ENCODE measurements at regions not wholly inside any gene's neighbourhood (a gene's known extent, or its start where the extent isn't known, plus 50 kb on each side); places are given as distances from the start of the nearest gene placed in this dataset.

DNA sequence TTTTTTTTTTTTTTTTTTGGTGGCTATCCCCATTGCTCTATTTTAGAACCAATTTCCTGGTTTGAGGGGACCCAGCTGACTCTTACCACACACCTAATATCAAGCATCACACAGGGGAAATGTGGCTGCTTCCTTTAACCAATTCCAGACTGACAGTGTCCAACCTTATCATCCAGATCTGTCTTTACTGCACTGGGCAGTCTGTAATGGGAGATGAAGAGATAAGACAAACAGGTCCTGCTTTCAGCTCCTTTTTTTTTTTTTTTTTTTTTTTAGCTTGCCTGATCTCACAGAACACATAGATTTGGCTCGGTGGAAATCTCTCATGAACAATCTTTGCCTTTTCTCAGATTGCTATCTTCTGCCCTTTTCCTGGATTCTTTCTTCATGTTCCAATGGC, 198.8 kb upstream of the TYRP1 start:
- Histone ChIP-seq H3K4me3 (ENCODE audit: low read depth, low read length) (no peak overlapping the region), H3K9me3 (ENCODE audit: control insufficient read depth, insufficient read depth, low read depth, low read length) (no peaks in the 10 kb centered on the region), H3K4me1 (ENCODE audit: control insufficient read depth, insufficient read depth, low read length) (no peaks in the 10 kb centered on the region), H3K27ac (ENCODE audit: extremely low read depth, low read depth, low read length) (no peak overlapping the region), H3K36me3 (ENCODE audit: control insufficient read depth in 2 of 2, insufficient read depth in 1 of 2, low read length in 2 of 2) (no peaks in the 10 kb centered on the region)
- TF ChIP-seq ZNF175 (tag by site-specific recombination; IDR thresholded peaks at IDR 0.05), result no peak
- no peak for TF ChIP-seq YY1 (tag by site-specific recombination; IDR thresholded peaks at IDR 0.05)
- TF ChIP-seq, protein P1, sequence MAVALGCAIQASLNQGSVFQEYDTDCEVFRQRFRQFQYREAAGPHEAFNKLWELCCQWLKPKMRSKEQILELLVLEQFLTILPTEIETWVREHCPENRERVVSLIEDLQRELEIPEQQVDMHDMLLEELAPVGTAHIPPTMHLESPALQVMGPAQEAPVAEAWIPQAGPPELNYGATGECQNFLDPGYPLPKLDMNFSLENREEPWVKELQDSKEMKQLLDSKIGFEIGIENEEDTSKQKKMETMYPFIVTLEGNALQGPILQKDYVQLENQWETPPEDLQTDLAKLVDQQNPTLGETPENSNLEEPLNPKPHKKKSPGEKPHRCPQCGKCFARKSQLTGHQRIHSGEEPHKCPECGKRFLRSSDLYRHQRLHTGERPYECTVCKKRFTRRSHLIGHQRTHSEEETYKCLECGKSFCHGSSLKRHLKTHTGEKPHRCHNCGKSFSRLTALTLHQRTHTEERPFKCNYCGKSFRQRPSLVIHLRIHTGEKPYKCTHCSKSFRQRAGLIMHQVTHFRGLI (tag by site-specific recombination; IDR thresholded peaks at IDR 0.05), result no peak
- no peak for TF ChIP-seq ZBTB1 (tag by site-specific recombination; IDR thresholded peaks at IDR 0.05)
- no peak for TF ChIP-seq ZNF76 (tag by site-specific recombination; IDR thresholded peaks at IDR 0.05; ENCODE audit: borderline replicate concordance, low read depth)
- TF ChIP-seq KLF16 (tag by site-specific recombination; IDR thresholded peaks at IDR 0.05), result no peak
- TF ChIP-seq ZEB2 (tag by site-specific recombination; IDR thresholded peaks at IDR 0.05), result no peak
- no peak for TF ChIP-seq ZNF37A (tag by site-specific recombination; IDR thresholded peaks at IDR 0.05)
- no peak for TF ChIP-seq ZNF629 (tag by site-specific recombination; IDR thresholded peaks at IDR 0.05)
- POLR2A ChIA-PET, result no interaction called here
- CTCF ChIA-PET, result interaction anchor here (0.6 kb wide), 1 partner anchor 9 kb away, joined by 3 read pairs; no protein-coding TSS in a partner anchor

DNA sequence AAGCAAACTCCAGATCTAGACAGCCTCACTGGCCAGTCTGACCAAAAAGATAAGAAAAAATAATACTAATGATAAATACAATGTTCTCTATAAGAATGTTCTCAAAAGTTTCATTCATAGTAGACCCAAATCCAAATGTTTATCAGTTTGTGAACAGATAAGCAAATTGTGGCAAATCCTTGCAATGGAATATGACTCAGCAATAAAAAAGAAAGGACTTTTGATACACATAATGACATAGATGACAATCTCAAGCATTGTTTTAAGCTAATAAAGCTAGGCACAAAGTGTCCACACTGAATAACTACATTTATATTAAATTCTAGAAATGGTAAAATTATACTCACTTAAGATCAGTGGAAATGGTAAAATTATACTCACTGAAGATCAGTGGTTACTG, 195.4 kb upstream of the TYRP1 start:
- H3K27ac ChIP-seq (ENCODE audit: extremely low read depth, low read depth, low read length), result no peak overlapping the region
- ChIA-PET CTCF (interaction anchor here (0.7 kb wide), 1 partner anchor 710 kb away, joined by 3 read pairs; no protein-coding TSS in a partner anchor), POLR2A (no interaction called here)
- H3K4me1 ChIP-seq (ENCODE audit: control insufficient read depth, insufficient read depth, low read length), result no peaks in the 10 kb centered on the region
- no peaks in the 10 kb centered on the region for H3K9me3 ChIP-seq (ENCODE audit: control insufficient read depth, insufficient read depth, low read depth, low read length)
- no peak for TF ChIP-seq ZFP69B (tag by site-specific recombination; IDR thresholded peaks at IDR 0.05)
- no peak for TF ChIP-seq KLF9 (tag by site-specific recombination; IDR thresholded peaks at IDR 0.05; ENCODE audit: low read depth)
- TF ChIP-seq OSR2 (tag by site-specific recombination; IDR thresholded peaks at IDR 0.05), result no peak
- TF ChIP-seq, protein P2, sequence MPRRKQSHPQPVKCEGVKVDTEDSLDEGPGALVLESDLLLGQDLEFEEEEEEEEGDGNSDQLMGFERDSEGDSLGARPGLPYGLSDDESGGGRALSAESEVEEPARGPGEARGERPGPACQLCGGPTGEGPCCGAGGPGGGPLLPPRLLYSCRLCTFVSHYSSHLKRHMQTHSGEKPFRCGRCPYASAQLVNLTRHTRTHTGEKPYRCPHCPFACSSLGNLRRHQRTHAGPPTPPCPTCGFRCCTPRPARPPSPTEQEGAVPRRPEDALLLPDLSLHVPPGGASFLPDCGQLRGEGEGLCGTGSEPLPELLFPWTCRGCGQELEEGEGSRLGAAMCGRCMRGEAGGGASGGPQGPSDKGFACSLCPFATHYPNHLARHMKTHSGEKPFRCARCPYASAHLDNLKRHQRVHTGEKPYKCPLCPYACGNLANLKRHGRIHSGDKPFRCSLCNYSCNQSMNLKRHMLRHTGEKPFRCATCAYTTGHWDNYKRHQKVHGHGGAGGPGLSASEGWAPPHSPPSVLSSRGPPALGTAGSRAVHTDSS (tag by site-specific recombination; IDR thresholded peaks at IDR 0.05), result no peak
- no peak for TF ChIP-seq ZNF843 (tag by site-specific recombination; IDR thresholded peaks at IDR 0.05)
- no peak for TF ChIP-seq ZNF654 (tag by site-specific recombination; IDR thresholded peaks at IDR 0.05; ENCODE audit: low read depth)
- no peak for TF ChIP-seq BCL11A (tag by site-specific recombination; IDR thresholded peaks at IDR 0.05; ENCODE audit: low read depth)
- no peak for TF ChIP-seq ZNF114 (tag by site-specific recombination; IDR thresholded peaks at IDR 0.05)
- no peak for TF ChIP-seq HOXD13 (CRISPR knock-in tag; IDR thresholded peaks at IDR 0.05; ENCODE audit: borderline replicate concordance)
- no peak for TF ChIP-seq ZNF292 (tag by site-specific recombination; IDR thresholded peaks at IDR 0.05; ENCODE audit: borderline replicate concordance, low read depth)
- TF ChIP-seq ZBTB1 (tag by site-specific recombination; IDR thresholded peaks at IDR 0.05), result no peak
- TF ChIP-seq, protein P3, sequence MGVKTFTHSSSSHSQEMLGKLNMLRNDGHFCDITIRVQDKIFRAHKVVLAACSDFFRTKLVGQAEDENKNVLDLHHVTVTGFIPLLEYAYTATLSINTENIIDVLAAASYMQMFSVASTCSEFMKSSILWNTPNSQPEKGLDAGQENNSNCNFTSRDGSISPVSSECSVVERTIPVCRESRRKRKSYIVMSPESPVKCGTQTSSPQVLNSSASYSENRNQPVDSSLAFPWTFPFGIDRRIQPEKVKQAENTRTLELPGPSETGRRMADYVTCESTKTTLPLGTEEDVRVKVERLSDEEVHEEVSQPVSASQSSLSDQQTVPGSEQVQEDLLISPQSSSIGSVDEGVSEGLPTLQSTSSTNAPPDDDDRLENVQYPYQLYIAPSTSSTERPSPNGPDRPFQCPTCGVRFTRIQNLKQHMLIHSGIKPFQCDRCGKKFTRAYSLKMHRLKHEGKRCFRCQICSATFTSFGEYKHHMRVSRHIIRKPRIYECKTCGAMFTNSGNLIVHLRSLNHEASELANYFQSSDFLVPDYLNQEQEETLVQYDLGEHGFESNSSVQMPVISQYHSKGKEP (tag by site-specific recombination; IDR thresholded peaks at IDR 0.05), result no peak
- TF ChIP-seq RBAK (tag by site-specific recombination; IDR thresholded peaks at IDR 0.05), result no peak
- TF ChIP-seq, protein P4, sequence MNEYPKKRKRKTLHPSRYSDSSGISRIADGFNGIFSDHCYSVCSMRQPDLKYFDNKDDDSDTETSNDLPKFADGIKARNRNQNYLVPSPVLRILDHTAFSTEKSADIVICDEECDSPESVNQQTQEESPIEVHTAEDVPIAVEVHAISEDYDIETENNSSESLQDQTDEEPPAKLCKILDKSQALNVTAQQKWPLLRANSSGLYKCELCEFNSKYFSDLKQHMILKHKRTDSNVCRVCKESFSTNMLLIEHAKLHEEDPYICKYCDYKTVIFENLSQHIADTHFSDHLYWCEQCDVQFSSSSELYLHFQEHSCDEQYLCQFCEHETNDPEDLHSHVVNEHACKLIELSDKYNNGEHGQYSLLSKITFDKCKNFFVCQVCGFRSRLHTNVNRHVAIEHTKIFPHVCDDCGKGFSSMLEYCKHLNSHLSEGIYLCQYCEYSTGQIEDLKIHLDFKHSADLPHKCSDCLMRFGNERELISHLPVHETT (tag by site-specific recombination; IDR thresholded peaks at IDR 0.05), result no peak
- H3K4me3 ChIP-seq (ENCODE audit: low read depth, low read length), result no peak overlapping the region
- no peaks in the 10 kb centered on the region for H3K36me3 ChIP-seq (ENCODE audit: control insufficient read depth in 2 of 2, insufficient read depth in 1 of 2, low read length in 2 of 2)

All from HEK293 (cell line).